GM12878 (cell line): ENCODE measurements at regions not wholly inside any gene's neighbourhood (a gene's known extent, or its start where the extent isn't known, plus 50 kb on each side); places are given as distances from the start of the nearest gene placed in this dataset.

ENCODE experiments used
- BHLHE40 ChIP-seq, 2 experiments: fragments of 450-650 bp in 1 of 2; IDR thresholded peaks; 2 replicates each; pipeline ENCODE4 v1.6.1; 2011 to 2017; ENCODE audit warnings: low read depth in 2 of 2, borderline replicate concordance in 1 of 2, improper control_type of control experiment in 1 of 2, low read length in 1 of 2, mild to moderate bottlenecking in 1 of 2
- CEBPB ChIP-seq, 2 experiments: fragments of 150-350 bp in 1 of 2; IDR thresholded peaks; 2 replicates each; pipeline ENCODE4 v1.6.1; 2012 to 2014; ENCODE audit warnings: low read depth in 2 of 2, low read length in 2 of 2, borderline replicate concordance in 1 of 2, inconsistent platforms in 1 of 2
- EGR1 ChIP-seq, 2 experiments: IDR thresholded peaks; 1 replicate in 1 of 2; 2 replicates in 1 of 2; pipeline ENCODE4 v1.6.1; 2011 to 2012; ENCODE audit warnings: low read depth in 2 of 2, low read length in 2 of 2, borderline replicate concordance in 1 of 2, mild to moderate bottlenecking in 1 of 2, moderate library complexity in 1 of 2
- EZH2 ChIP-seq: IDR thresholded peaks from 2 replicates; pipeline ENCODE4 v1.6.1; 2012; ENCODE audit warnings: low read depth, mild to moderate bottlenecking, control low read depth, inconsistent platforms, low read length, borderline replicate concordance; ENCODE audit not compliant: control insufficient read depth
- NR2C2 ChIP-seq: IDR thresholded peaks from 2 replicates; pipeline ENCODE4 v1.6.1; 2011; ENCODE audit warnings: borderline replicate concordance, low read depth; ENCODE audit not compliant: control insufficient read depth, insufficient read length
- TAF1 ChIP-seq: IDR thresholded peaks from 2 replicates; pipeline ENCODE4 v1.6.1; 2011; ENCODE audit warnings: mild to moderate bottlenecking, low read depth, low read length, borderline replicate concordance
- ZNF24 ChIP-seq: fragments of 450-650 bp; IDR thresholded peaks from 2 replicates; pipeline ENCODE4 v1.6.1; 2017; ENCODE audit warnings: antibody characterized with exemption, mild to moderate bottlenecking
- TF ChIP-seq, protein P1 (sequence below), 3 experiments: IDR thresholded peaks in 2 of 3; conservative IDR thresholded peaks in 1 of 3; 2 replicates each; pipeline ENCODE4 v1.5.1; 2011; ENCODE audit warnings: low read depth in 3 of 3, low read length in 3 of 3, mild to moderate bottlenecking in 3 of 3, control low read depth in 2 of 3, moderate library complexity in 2 of 3, inconsistent platforms in 1 of 3, mixed read lengths in 1 of 3; ENCODE audit not compliant: control insufficient read depth in 2 of 3, insufficient read depth in 1 of 3; ENCODE audit errors: extremely low read depth in 1 of 3

GRCh38 chr6:40779409-40779808 lies 192.2 kb upstream of the LRFN2 start:
- TF ChIP-seq, protein P1, sequence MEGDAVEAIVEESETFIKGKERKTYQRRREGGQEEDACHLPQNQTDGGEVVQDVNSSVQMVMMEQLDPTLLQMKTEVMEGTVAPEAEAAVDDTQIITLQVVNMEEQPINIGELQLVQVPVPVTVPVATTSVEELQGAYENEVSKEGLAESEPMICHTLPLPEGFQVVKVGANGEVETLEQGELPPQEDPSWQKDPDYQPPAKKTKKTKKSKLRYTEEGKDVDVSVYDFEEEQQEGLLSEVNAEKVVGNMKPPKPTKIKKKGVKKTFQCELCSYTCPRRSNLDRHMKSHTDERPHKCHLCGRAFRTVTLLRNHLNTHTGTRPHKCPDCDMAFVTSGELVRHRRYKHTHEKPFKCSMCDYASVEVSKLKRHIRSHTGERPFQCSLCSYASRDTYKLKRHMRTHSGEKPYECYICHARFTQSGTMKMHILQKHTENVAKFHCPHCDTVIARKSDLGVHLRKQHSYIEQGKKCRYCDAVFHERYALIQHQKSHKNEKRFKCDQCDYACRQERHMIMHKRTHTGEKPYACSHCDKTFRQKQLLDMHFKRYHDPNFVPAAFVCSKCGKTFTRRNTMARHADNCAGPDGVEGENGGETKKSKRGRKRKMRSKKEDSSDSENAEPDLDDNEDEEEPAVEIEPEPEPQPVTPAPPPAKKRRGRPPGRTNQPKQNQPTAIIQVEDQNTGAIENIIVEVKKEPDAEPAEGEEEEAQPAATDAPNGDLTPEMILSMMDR (IDR thresholded peaks at IDR 0.05 in 2 of 3, conservative IDR thresholded peaks at IDR 0.05 in 1 of 3; ENCODE audit: control insufficient read depth in 2 of 3, extremely low read depth in 1 of 3, insufficient read depth in 1 of 3, low read depth in 3 of 3, low read length in 3 of 3), result no peak
- TF ChIP-seq TAF1, result no peak
- no peak for TF ChIP-seq BHLHE40 (IDR thresholded peaks at IDR 0.05; ENCODE audit: borderline replicate concordance in 1 of 2, low read depth in 2 of 2, low read length in 1 of 2)
- no peak for TF ChIP-seq EZH2
- TF ChIP-seq ZNF24, result no peak
- TF ChIP-seq NR2C2, result no peak
- TF ChIP-seq EGR1 (IDR thresholded peaks at IDR 0.05; ENCODE audit: borderline replicate concordance in 1 of 2, low read depth in 2 of 2, low read length in 2 of 2), result no peak
- no peak for TF ChIP-seq CEBPB (IDR thresholded peaks at IDR 0.05; ENCODE audit: borderline replicate concordance in 1 of 2, low read depth in 2 of 2, low read length in 2 of 2)
